C4-2B (cell line): ENCODE measurements at regions not wholly inside any gene's neighbourhood (a gene's known extent, or its start where the extent isn't known, plus 50 kb on each side); places are given as distances from the start of the nearest gene placed in this dataset.

Experiments
- ZFX ChIP-seq: fragments of 450-650 bp; IDR thresholded peaks from 2 replicates; pipeline ENCODE4 v1.6.1; 2017
- TF ChIP-seq, protein P1 (sequence below): fragments of 450-650 bp; conservative IDR thresholded peaks from 2 replicates; pipeline ENCODE4 v1.5.1; 2017; ENCODE audit warnings: mild to moderate bottlenecking

DNA sequence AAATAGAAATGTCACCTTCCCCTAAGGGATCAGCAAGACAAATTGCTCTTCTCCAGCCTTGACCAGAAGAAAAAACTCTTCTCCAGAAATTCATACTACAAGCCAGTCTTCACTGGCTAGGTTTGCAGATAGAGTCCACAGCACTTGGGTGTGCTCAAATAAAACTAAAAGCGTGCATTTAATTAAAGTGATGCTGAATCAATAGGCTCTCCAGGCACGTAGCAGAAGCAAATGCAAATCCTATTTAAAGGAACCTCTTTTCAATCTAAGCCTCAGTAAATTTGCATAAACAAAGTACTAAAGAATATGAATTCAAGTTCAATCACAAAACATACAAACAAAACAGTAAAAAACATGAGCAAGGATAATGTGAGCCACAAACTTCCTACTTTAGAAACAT is 744.4 kb upstream of the FANCL start:
- TF ChIP-seq, protein P1, sequence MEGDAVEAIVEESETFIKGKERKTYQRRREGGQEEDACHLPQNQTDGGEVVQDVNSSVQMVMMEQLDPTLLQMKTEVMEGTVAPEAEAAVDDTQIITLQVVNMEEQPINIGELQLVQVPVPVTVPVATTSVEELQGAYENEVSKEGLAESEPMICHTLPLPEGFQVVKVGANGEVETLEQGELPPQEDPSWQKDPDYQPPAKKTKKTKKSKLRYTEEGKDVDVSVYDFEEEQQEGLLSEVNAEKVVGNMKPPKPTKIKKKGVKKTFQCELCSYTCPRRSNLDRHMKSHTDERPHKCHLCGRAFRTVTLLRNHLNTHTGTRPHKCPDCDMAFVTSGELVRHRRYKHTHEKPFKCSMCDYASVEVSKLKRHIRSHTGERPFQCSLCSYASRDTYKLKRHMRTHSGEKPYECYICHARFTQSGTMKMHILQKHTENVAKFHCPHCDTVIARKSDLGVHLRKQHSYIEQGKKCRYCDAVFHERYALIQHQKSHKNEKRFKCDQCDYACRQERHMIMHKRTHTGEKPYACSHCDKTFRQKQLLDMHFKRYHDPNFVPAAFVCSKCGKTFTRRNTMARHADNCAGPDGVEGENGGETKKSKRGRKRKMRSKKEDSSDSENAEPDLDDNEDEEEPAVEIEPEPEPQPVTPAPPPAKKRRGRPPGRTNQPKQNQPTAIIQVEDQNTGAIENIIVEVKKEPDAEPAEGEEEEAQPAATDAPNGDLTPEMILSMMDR, result no peak
- no peak for TF ChIP-seq ZFX
